H1 (cell line): ENCODE measurements at regions not wholly inside any gene's neighbourhood (a gene's known extent, or its start where the extent isn't known, plus 50 kb on each side); places are given as distances from the start of the nearest gene placed in this dataset.

Experiments
- BRCA1 ChIP-seq: IDR thresholded peaks from 2 replicates; pipeline ENCODE4 v1.6.1; 2012; ENCODE audit warnings: low read depth, low read length, improper control_type of control experiment
- CHD7 ChIP-seq: fragments of 300-600 bp; sonication (generic); IDR thresholded peaks from 2 replicates; pipeline ENCODE4 v1.7.1; 2012; ENCODE audit warnings: low read length, moderate library complexity, mild to moderate bottlenecking, inconsistent platforms; ENCODE audit not compliant: insufficient replicate concordance
- GTF2F1 ChIP-seq: IDR thresholded peaks from 2 replicates; pipeline ENCODE4 v1.6.1; 2012; ENCODE audit warnings: low read depth, low read length, improper control_type of control experiment, borderline replicate concordance
- JUN ChIP-seq: IDR thresholded peaks from 2 replicates; pipeline ENCODE4 v1.6.1; 2011; ENCODE audit warnings: low read depth, mild to moderate bottlenecking, improper control_type of control experiment, low read length
- KDM5A ChIP-seq: fragments of 200-600 bp; IDR thresholded peaks from 2 replicates; pipeline ENCODE4 v1.7.1; 2012; ENCODE audit warnings: mild to moderate bottlenecking, low read length, inconsistent platforms, mixed read lengths
- POLR2AphosphoS5 ChIP-seq: IDR thresholded peaks from 2 replicates; pipeline ENCODE4 v1.6.1; 2011; ENCODE audit warnings: low read depth, low read length

- TF ChIP-seq CHD7 (no peak), KDM5A (no peak), POLR2AphosphoS5 (no peak), JUN (no peak), BRCA1 (no peak), GTF2F1 (no peak)
Observed at GRCh38 chr17:27207073-27207513, 86.8 kb upstream of the WSB1 start (continued).
